Stimulated activated CD4-positive, alpha-beta T cell treated with anti-CD3 and anti-CD28 coated beads, Interleukin-15, amount 100 ng/mL, for 1 hour (primary cell): ENCODE measurements at regions not wholly inside any gene's neighbourhood (a gene's known extent, or its start where the extent isn't known, plus 50 kb on each side); places are given as distances from the start of the nearest gene placed in this dataset.
"Not testable (repeated sequence)": the region's sequence is repeated elsewhere in the genome, so short reads cannot be mapped to it uniquely, and the experiment has no call there.

Experiments used
- DNase-seq, 2 donors: peaks; one replicate each; pipeline ENCODE4 v3.0.0-alpha.2; 2020; ENCODE audit warnings: low read depth in 1 of 2, low spot score in 1 of 2

DNA sequence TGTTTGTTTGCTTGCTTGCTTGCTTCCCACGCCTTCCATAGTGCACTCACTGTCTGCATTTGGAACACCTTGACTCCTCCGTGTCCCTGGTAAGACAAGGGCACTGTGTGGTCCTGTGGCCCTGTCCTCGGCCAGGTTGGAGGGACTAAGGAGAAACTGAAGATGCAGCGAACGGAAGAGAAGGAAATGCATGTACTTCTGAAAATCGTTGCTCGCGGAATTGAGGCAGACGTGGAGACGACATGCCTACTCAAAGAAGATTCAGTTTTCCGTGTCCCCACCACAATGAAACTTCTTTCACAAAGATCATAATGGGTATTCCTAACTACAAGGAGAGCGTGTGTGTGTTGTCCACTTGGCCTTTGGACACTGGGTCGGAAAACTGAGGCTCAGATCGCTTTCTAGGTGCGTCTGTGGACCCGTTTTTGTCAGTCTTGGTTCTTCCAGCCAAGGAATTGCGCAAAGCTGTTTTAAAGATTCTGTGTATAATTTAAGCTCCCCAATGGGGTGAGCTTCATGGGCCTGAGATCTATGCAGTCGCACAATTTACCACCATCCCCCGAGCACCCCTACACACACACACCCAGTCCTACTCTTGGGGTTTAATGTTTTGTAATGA, 120.4 kb upstream of the ZNF184 start:
- DNase-seq, result no peak

DNA sequence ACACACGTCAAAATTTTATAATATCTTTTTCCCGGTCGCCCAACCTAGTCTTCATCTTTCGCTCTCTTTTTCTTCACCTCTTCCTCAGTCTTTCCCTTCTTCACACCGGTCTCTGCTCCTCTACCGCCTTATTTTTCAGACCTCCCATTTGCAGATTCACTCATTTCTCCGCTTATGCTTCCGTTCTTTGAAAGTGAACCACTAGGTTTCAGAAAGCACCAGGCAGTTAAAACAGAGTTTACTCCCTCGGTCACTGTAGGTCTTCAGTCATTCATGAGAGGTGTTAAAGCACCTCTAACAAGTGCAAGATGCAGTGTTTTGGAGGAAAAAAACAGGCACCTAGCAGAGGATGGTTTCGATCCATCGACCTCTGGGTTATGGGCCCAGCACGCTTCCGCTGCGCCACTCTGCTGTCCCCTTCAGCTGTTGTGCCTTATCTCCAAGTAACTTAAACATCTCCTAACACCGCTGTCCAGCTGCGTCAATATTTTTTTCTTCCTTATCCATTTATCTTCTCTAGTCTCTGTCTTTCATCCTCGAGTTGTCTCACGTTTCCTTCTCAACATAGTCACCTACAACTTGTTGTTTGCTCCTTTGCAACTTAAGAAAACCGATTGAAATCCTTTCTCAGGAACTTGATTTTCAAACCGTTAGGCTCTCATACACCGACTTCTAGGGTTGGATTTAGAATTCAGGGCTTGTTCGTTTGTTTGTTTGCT, 119.7 kb upstream of the ZNF184 start:
- DNase-seq, result no peak

GRCh38 chr6:27591699-27592480, 119.0 kb upstream of the ZNF184 start:
- no peak for DNase-seq

DNA sequence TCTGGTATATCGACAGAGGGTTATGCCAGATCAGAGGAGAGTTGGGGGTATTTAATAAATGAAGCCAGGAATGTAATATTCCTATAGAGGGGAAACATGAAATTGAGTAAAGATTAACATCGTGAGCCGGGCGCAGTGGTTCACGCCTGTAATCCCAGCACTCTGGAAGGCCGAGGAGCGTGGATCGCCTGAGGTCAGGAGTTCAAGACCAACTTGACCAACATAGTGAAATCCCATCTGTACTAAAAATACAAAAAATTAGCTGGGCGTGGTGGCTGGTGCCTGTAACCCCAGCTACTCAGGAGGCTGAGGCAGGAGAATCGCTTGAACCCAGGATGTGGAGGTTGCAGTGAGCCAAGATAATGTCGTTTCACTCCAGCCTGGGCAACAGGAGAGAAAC, 112.4 kb upstream of the ZNF184 start:
- not testable (repeated sequence) for DNase-seq

GRCh38 chr6:27584326-27584725, 111.4 kb upstream of the ZNF184 start:
- DNase-seq, result no peak

- peak in 1 of 2 donors; percentile 20 for DNase-seq
Measured at GRCh38 chr6:27582928-27583725, 110.2 kb upstream of the ZNF184 start.

DNA sequence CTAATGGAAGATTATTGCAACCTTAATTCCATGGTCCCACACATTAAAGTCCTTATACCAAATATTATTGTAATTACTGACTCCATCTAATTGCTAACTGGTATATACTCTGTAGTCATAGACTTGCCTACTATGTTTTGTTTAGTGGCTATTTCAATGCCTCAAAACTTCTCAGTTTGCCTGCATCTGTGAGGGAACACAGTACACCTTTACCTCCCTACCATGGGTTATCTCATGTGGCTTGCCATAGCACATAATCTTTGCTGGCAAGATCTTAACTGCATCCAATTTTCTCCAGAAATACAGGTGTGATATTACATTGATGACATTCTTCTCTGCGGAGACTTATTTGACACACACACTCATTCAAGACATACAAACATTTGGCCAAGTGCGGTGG, 107.1 kb upstream of the ZNF184 start:
- no peak for DNase-seq

GRCh38 chr6:27577922-27578321, 105.0 kb upstream of the ZNF184 start:
- DNase-seq, result no peak

GRCh38 chr6:27575594-27576361, 102.9 kb upstream of the ZNF184 start:
- no peak for DNase-seq

GRCh38 chr6:27568226-27568897, 95.5 kb upstream of the ZNF184 start:
- DNase-seq, result no peak

DNA sequence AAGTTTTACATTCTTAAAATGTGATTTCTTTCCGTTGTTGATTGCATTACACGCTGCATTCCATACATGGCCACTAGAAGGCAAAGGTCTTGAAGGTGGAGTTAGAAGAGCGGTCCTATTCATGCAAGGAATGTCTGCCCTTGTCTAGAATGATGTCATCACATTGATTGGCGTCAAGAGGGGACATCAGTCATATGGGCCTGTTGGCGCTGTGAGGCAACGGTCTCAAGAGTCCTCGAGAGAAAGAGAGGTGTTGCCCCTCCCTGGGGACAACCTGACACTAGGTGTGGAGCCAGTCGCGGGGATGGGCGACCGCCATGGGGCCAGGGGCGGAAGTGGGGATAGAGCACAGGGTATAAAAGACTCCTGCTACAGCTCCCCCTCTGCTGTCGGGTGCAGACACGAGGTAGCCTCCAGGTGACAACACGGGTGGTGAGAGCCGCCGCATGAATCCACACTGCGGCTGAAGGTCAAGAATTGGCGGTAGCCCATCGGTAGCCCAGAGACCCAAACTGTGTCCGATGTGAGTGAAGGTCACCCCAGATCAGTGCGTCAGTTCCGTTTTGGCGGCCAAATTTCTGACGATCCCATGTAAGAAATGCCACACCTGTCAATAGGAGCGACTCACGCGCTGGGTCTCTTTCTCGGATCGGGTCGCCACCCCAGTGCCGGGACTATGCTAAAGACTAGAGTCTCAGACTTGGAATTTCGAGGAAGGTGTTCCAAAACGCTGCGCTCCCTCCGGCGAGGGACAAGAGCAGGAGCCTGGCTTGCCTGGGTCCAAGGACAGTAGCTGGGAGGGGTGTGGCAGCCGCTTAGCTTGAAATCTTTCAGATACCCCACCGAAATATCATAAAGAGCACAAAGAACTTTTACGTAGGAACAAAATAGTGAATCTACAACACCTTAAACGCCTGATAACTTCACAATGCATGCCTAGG, 93.2 kb upstream of the ZNF184 start:
- no peak for DNase-seq

DNA sequence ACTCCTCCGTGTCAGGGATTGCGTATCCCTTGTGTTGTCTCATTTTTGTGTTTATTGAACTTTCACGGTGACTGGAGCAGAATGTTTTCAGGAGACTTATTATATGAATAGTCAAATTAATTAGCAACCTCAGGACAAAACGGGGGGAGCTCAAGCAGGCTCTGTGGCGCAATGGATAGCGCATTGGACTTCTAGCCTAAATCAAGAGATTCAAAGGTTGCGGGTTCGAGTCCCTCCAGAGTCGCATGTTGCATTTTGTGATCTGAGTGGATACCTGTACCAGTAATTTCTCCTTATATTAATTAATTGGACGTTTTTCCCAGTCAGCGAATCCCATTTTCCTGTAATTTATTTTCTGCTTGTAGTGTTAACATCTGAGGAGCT, 89.1 kb upstream of the ZNF184 start:
- no peak for DNase-seq

DNA sequence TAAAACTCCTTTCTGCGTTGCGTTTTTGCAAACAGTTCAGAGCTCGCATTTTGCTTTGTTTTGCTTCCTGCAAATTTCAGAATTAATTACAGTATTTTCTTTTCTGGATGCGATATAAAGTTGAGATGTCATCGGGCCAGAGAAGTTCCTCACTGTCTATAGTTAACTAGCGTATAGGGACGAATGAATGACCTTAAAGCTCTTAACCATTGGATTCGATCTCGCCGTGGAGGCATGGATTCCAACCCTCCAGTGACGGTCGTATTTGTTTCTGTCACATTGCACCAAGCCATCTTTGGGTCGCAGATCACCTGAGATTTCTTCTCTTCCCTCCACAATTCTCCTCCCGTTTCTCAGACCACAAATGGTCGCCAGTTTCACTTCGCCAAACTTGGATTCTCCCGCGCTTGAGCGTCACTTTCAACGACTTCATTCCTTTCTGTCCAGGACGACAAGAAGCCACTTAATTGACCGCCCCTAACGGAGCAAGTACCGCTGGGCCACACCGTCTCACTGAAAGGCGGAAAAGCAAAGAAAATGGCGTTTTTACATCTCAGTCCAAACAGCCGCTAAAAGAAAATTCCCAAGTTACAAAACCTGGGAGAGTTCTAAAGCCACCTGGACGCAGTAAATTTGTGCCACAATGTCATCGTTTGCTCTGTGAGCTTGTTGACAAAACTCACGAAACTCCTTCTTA, 85.3 kb upstream of the ZNF184 start:
- no peak for DNase-seq

DNA sequence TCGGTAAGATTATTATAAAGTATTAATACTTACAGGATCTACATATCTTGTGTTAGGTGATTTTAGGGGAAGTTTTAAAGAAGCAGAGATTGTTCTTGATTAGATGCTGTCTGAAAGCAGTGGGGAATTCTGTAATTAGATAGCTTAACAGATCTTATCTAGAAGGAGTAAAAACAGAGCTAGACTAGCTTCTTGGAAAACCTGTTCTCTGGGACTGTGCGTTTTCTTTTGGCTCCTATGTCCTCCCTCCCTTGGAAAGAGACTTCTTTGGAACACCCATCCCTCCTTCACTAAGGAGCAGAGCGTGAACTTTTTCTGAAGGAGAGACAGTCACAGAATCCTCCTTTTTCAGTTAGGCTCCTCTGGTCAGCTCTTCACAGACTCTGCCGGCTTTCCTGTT, 83.5 kb upstream of the ZNF184 start:
- no peak for DNase-seq

DNA sequence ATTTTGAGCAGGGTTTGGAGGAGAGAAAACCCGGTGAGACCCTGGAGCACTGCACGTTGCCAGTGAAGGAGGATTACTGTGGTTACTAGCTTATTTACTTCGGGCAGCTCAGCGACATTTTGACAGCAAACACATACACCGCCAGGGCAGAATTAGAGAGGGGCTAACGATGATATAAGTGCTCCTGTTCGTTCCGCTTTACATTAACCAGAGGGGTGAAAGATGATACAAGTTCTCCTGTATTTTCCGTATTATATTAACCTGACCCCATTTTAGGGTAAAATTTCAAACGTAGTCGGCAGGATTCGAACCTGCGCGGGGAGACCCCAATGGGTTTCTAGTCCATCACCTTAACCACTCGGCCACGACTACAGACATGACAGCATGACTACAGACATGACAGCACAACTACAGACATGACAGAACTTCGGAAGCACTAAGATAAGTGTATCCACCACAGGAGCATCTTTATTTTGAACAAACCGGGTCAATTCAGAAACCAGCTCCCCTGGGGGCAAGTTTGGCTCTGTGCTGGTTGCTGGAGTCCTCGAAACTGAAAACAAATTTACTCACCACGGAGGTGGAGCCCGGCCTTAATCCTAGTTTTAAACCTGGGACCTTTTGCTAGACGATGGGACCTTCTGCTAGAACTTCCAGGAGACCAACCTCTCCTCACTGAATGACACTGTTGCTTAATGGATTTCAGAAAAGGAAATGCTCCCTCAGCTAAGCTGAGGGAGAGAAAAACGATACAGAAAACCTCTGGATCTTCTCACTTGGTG, 80.4 kb upstream of the ZNF184 start:
- no peak for DNase-seq

GRCh38 chr6:27551607-27552006, 78.7 kb upstream of the ZNF184 start:
- DNase-seq, result no peak

GRCh38 chr6:27550692-27551091, 77.8 kb upstream of the ZNF184 start:
- no peak for DNase-seq

- DNase-seq, result not testable (repeated sequence)
Measured at GRCh38 chr6:27549241-27549598, 76.3 kb upstream of the ZNF184 start.
